H4 (cell line): ENCODE measurements at regions not wholly inside any gene's neighbourhood (a gene's known extent, or its start where the extent isn't known, plus 50 kb on each side); places are given as distances from the start of the nearest gene placed in this dataset.
A peak's percentile ranks its signal among the peaks of the same experiment; 100 is the strongest.
"Not testable (repeated sequence)": the region's sequence is repeated elsewhere in the genome, so short reads cannot be mapped to it uniquely, and the experiment has no call there.

ENCODE experiments used
- DNase-seq: peaks from one replicate; pipeline ENCODE4 v3.0.0-alpha.2; 2015; ENCODE audit warnings: low spot score

GRCh38 chr21:32884062-32884461, 112.5 kb upstream of the PAXBP1 start:
- DNase-seq: no peak

GRCh38 chr21:32886339-32886738, 114.8 kb upstream of the PAXBP1 start:
- peak; percentile 66 for DNase-seq

GRCh38 chr21:32887026-32887425, 115.5 kb upstream of the PAXBP1 start:
- DNase-seq: no peak

GRCh38 chr21:32888971-32889370, 117.4 kb upstream of the PAXBP1 start:
- no peak for DNase-seq

- no peak for DNase-seq
These were observed 118.0 kb upstream of the PAXBP1 start for GRCh38 chr21:32889596-32889995.

- no peak for DNase-seq
These were observed 122.8 kb upstream of the PAXBP1 start for GRCh38 chr21:32894321-32894720.

- no peak for DNase-seq
These were observed 124.9 kb upstream of the OLIG2 start for GRCh38 chr21:32900814-32901213.

GRCh38 chr21:32907521-32907920, 118.2 kb upstream of the OLIG2 start:
- no peak for DNase-seq

GRCh38 chr21:32908534-32908933, 117.2 kb upstream of the OLIG2 start:
- DNase-seq: no peak

GRCh38 chr21:32909393-32909792, 116.3 kb upstream of the OLIG2 start:
- no peak for DNase-seq

- DNase-seq: no peak
These were observed 111.2 kb upstream of the OLIG2 start for GRCh38 chr21:32914424-32915039.

- DNase-seq: no peak
These were observed 110.6 kb upstream of the OLIG2 start for GRCh38 chr21:32915099-32915498.

- no peak for DNase-seq
These were observed 109.6 kb upstream of the OLIG2 start for GRCh38 chr21:32916088-32916487.

GRCh38 chr21:32916522-32917099, 109.1 kb upstream of the OLIG2 start:
- DNase-seq: no peak

- no peak for DNase-seq
These were observed 108.2 kb upstream of the OLIG2 start for GRCh38 chr21:32917362-32918135.

GRCh38 chr21:32918478-32919120, 107.1 kb upstream of the OLIG2 start:
- no peak for DNase-seq

- DNase-seq: no peak
These were observed 105.3 kb upstream of the OLIG2 start for GRCh38 chr21:32920474-32920873.

- DNase-seq: no peak
These were observed 104.0 kb upstream of the OLIG2 start for GRCh38 chr21:32921632-32922230.

- no peak for DNase-seq
These were observed 100.6 kb upstream of the OLIG2 start for GRCh38 chr21:32925098-32925497.

- no peak for DNase-seq
These were observed 96.1 kb upstream of the OLIG2 start for GRCh38 chr21:32929633-32930038.

GRCh38 chr21:32930673-32931072, 95.1 kb upstream of the OLIG2 start:
- no peak for DNase-seq

GRCh38 chr21:32934068-32934467, 91.7 kb upstream of the OLIG2 start:
- not testable (repeated sequence) for DNase-seq
